CD14-positive monocyte (primary cell): ENCODE measurements at regions not wholly inside any gene's neighbourhood (a gene's known extent, or its start where the extent isn't known, plus 50 kb on each side); places are given as distances from the start of the nearest gene placed in this dataset.

Source experiments
- DNase-seq, 3 donors: peaks; one replicate each; pipeline ENCODE4 v3.0.0-alpha.2; 2011 to 2022
- H2AFZ ChIP-seq: 2 replicates; pipeline ENCODE4 v1.6.0; 2012; ENCODE audit warnings: mild to moderate bottlenecking, low read depth, low read length, inconsistent platforms; ENCODE audit not compliant: insufficient read depth, poor library complexity, severe bottlenecking
- H3K27ac ChIP-seq, 2 donors: 1 replicate in 1 of 2; 2 replicates in 1 of 2; pipeline ENCODE4 v1.5.1; 2012 to 2013; ENCODE audit warnings: low read length in 2 of 2, control low read depth in 1 of 2, inconsistent platforms in 1 of 2, low read depth in 1 of 2, mild to moderate bottlenecking in 1 of 2
- H3K27me3 ChIP-seq, 2 donors: one replicate each; pipeline versions ENCODE4 v1.6.0 to v1.6.1; 2011 to 2013; ENCODE audit warnings: low read length in 2 of 2; ENCODE audit not compliant: control insufficient read depth in 2 of 2, insufficient read depth in 2 of 2
- H3K36me3 ChIP-seq, 2 donors: replicated peaks in 1 of 2; 1 replicate in 1 of 2; 2 replicates in 1 of 2; pipeline versions ENCODE4 v1.5.1 to v1.6.1; 2012 to 2013; ENCODE audit warnings: low read length in 2 of 2, control low read depth in 1 of 2, inconsistent platforms in 1 of 2, mild to moderate bottlenecking in 1 of 2; ENCODE audit not compliant: insufficient read depth in 2 of 2, control insufficient read depth in 1 of 2
- H3K4me1 ChIP-seq, 2 donors: 1 replicate in 1 of 2; 2 replicates in 1 of 2; pipeline versions ENCODE4 v1.5.1 to v1.6.1; 2012 to 2013; ENCODE audit warnings: low read length in 2 of 2, control low read depth in 1 of 2, inconsistent platforms in 1 of 2, mild to moderate bottlenecking in 1 of 2, moderate library complexity in 1 of 2; ENCODE audit not compliant: insufficient read depth in 2 of 2, control insufficient read depth in 1 of 2
- H3K4me2 ChIP-seq: replicated peaks from 2 replicates; pipeline ENCODE3; 2012; ENCODE audit warnings: low read length, moderate library complexity, mild to moderate bottlenecking; ENCODE audit not compliant: poor library complexity, severe bottlenecking; ENCODE audit errors: extremely low read depth
- H3K4me3 ChIP-seq, 3 experiments: fragments of 200-600 bp in 1 of 3; sonication (generic) in 1 of 3; replicated peaks in 1 of 3; 1 replicate in 2 of 3; 2 replicates in 1 of 3; pipeline ENCODE4 v1.5.1; 2011 to 2013; ENCODE audit warnings: low read length in 3 of 3, mild to moderate bottlenecking in 3 of 3, control low read depth in 2 of 3, low read depth in 2 of 3, inconsistent platforms in 1 of 3, moderate library complexity in 1 of 3
- H3K79me2 ChIP-seq: 2 replicates; pipeline ENCODE4 v1.6.0; 2012; ENCODE audit warnings: mild to moderate bottlenecking, control low read depth, inconsistent platforms, low read length, moderate library complexity; ENCODE audit not compliant: insufficient read depth
- H3K9ac ChIP-seq: 2 replicates; pipeline ENCODE4 v1.6.0; 2017; ENCODE audit warnings: low read length, mild to moderate bottlenecking; ENCODE audit not compliant: insufficient read depth, poor library complexity, severe bottlenecking
- H3K9me3 ChIP-seq, 2 donors: replicated peaks in 1 of 2; 1 replicate in 1 of 2; 2 replicates in 1 of 2; pipeline versions ENCODE4 v1.5.1 to v1.6.1; 2012 to 2013; ENCODE audit warnings: low read length in 2 of 2, control low read depth in 1 of 2; ENCODE audit not compliant: control insufficient read depth in 1 of 2, insufficient read depth in 1 of 2
- H4K20me1 ChIP-seq: 2 replicates; pipeline ENCODE4 v1.6.0; 2012; ENCODE audit warnings: mild to moderate bottlenecking, low read length, control low read depth, moderate library complexity; ENCODE audit not compliant: insufficient read depth
- H3K27ac Mint-ChIP-seq, 7 donors: one replicate each; pipeline ENCODE4 v1.8.0; 2020; ENCODE audit warnings: mild to moderate bottlenecking in 7 of 7, mixed read lengths in 7 of 7, moderate library complexity in 6 of 7, inconsistent platforms in 2 of 7
- H3K27me3 Mint-ChIP-seq, 3 donors: one replicate each; pipeline ENCODE4 v1.8.0; 2021 to 2022; ENCODE audit warnings: low read depth in 3 of 3, mild to moderate bottlenecking in 3 of 3, mixed read lengths in 3 of 3, moderate library complexity in 3 of 3, inconsistent platforms in 1 of 3
- H3K36me3 Mint-ChIP-seq, 2 donors: one replicate each; pipeline ENCODE4 v1.8.0; 2020; ENCODE audit warnings: mixed read lengths in 2 of 2, inconsistent platforms in 1 of 2, mild to moderate bottlenecking in 1 of 2
- H3K4me1 Mint-ChIP-seq: one replicate; pipeline ENCODE4 v1.8.0; 2020; ENCODE audit warnings: mild to moderate bottlenecking, mixed read lengths
- H3K4me3 Mint-ChIP-seq, 2 donors: one replicate each; pipeline ENCODE4 v1.8.0; 2020; ENCODE audit warnings: mild to moderate bottlenecking in 2 of 2, mixed read lengths in 2 of 2, moderate library complexity in 1 of 2
- H3K9me3 Mint-ChIP-seq, 7 donors: one replicate each; pipeline ENCODE4 v1.8.0; 2020 to 2022; ENCODE audit warnings: mixed read lengths in 7 of 7, mild to moderate bottlenecking in 6 of 7, moderate library complexity in 6 of 7, inconsistent platforms in 2 of 7
- WGBS: methylation state at CpG from one replicate; pipeline ENCODE4 v1.1.5; 2013; ENCODE audit warnings: missing lambda C conversion rate; ENCODE audit not compliant: insufficient coverage; 5-methylcytosine and 5-hydroxymethylcytosine counted together
- intact Hi-C, 2 donors: fragments of 100-400 bp; cut with micrococcal nuclease; formaldehyde crosslinking; loops; one replicate each; pipeline versions ENCODE4 v1.15.0 to v1.15.1; 2023
- TF ChIP-seq, protein P1 (sequence below): fragments of 200-600 bp; IDR thresholded peaks from one replicate; pipeline ENCODE4 v1.8.0; 2022; ENCODE audit warnings: antibody characterized with exemption, mild to moderate bottlenecking

DNA sequence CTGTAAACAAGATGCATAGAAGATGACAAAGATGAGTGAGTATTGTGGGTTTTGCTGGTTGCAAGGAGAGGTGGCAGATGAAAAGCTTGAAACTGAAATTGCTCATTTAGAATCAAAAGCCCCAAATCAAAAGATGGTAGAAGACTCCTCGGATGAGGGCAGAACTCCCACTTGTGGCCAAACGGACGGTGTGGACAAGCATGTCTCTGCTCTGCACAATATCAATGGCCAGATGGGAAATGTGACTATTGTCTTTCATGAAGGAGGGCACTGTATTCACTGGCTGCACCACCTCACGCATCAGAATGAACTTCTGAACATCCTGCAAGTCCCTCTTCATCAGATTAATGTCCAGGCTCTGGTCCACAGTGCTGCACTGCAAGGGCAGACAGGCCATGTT is 541.7 kb downstream of the MTRR start:
- Mint-ChIP-seq H3K36me3 (no peaks in the 10 kb centered on the region), H3K4me1 (no peaks in the 10 kb centered on the region), H3K4me3 (no peak overlapping the region), H3K9me3 (peaks cover 2 to 19% (median 13%) of the 10 kb centered on the region in 7 donors), H3K27me3 (peaks cover 0 to 2% (median 1%) of the 10 kb centered on the region in 3 donors), H3K27ac (no peak overlapping the region)
- H3K4me2 ChIP-seq, result no peak overlapping the region
- H3K9ac ChIP-seq, result no peak overlapping the region
- no peaks in the 10 kb centered on the region for H3K27me3 ChIP-seq
- DNase-seq, result no peak
- no peaks in the 10 kb centered on the region for H3K79me2 ChIP-seq
- intact Hi-C loops, result no loop called here
- H3K9me3 ChIP-seq, result peaks cover 0 to 7% of the 10 kb centered on the region in 2 donors
- H3K36me3 ChIP-seq, result no peaks in the 10 kb centered on the region
- H3K4me3 ChIP-seq, result no peak overlapping the region
- TF ChIP-seq, protein P1, sequence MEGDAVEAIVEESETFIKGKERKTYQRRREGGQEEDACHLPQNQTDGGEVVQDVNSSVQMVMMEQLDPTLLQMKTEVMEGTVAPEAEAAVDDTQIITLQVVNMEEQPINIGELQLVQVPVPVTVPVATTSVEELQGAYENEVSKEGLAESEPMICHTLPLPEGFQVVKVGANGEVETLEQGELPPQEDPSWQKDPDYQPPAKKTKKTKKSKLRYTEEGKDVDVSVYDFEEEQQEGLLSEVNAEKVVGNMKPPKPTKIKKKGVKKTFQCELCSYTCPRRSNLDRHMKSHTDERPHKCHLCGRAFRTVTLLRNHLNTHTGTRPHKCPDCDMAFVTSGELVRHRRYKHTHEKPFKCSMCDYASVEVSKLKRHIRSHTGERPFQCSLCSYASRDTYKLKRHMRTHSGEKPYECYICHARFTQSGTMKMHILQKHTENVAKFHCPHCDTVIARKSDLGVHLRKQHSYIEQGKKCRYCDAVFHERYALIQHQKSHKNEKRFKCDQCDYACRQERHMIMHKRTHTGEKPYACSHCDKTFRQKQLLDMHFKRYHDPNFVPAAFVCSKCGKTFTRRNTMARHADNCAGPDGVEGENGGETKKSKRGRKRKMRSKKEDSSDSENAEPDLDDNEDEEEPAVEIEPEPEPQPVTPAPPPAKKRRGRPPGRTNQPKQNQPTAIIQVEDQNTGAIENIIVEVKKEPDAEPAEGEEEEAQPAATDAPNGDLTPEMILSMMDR, result no peak
- no peaks in the 10 kb centered on the region for H4K20me1 ChIP-seq
- H2AFZ ChIP-seq, result no peak overlapping the region
- H3K27ac ChIP-seq, result no peak overlapping the region
- H3K4me1 ChIP-seq, result no peaks in the 10 kb centered on the region
- 92% methylated on average over 2 of the region's 4 CpGs for WGBS

DNA sequence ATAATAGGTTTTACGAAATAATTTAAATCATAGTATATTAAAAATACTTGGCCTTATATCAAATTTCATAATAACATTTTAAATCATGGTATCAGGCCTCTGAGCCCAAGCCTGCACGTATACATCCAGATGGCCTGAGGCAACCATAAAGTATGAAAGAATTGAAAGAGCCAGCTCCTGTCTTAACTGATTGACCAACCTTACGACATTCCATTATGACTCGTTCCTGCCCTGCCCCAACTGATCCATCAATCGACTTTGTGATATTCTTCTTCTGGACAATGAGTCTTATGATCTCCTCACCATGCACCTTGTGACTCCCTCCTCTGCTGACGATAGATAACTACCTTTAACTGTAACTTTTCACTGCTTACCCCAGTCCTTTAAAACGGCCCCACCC is 545.0 kb downstream of the MTRR start:
- H3K4me2 ChIP-seq, result no peak overlapping the region
- DNase-seq, result no peak
- H2AFZ ChIP-seq, result no peak overlapping the region
- H3K36me3 ChIP-seq, result no peaks in the 10 kb centered on the region
- H3K4me1 Mint-ChIP-seq, result no peaks in the 10 kb centered on the region
- H3K27me3 Mint-ChIP-seq, result peaks cover 0 to 5% (median 2%) of the 10 kb centered on the region in 3 donors
- H3K4me3 ChIP-seq, result no peak overlapping the region
- intact Hi-C loops, result no loop called here
- no peak overlapping the region for H3K4me3 Mint-ChIP-seq
- H3K79me2 ChIP-seq, result no peaks in the 10 kb centered on the region
- 85% methylated on average over 5 of the region's 7 CpGs for WGBS
- H3K27me3 ChIP-seq, result no peaks in the 10 kb centered on the region
- no peak overlapping the region for H3K27ac ChIP-seq
- H3K9ac ChIP-seq, result no peak overlapping the region
- peaks cover 0 to 4% of the 10 kb centered on the region in 2 donors for H3K9me3 ChIP-seq
- TF ChIP-seq, protein P1, result no peak
- peaks cover 0 to 13% (median 11%) of the 10 kb centered on the region in 7 donors for H3K9me3 Mint-ChIP-seq
- no peak overlapping the region for H3K27ac Mint-ChIP-seq
- H3K4me1 ChIP-seq, result no peaks in the 10 kb centered on the region
- H4K20me1 ChIP-seq, result no peaks in the 10 kb centered on the region
- no peaks in the 10 kb centered on the region for H3K36me3 Mint-ChIP-seq
